NB4 (cell line): ENCODE measurements at regions not wholly inside any gene's neighbourhood (a gene's known extent, or its start where the extent isn't known, plus 50 kb on each side); places are given as distances from the start of the nearest gene placed in this dataset.

Experiments
- CTCF ChIP-seq: IDR thresholded peaks from one replicate; pipeline ENCODE4 v1.5.1; 2012; ENCODE audit warnings: low read depth, low read length
- MYC ChIP-seq: IDR thresholded peaks from 2 replicates; pipeline ENCODE4 v1.6.1; 2011; ENCODE audit warnings: low read depth, low read length
- POLR2A ChIP-seq: IDR thresholded peaks from 2 replicates; pipeline ENCODE4 v1.6.1; 2011; ENCODE audit warnings: mild to moderate bottlenecking; ENCODE audit not compliant: insufficient read length; ENCODE audit errors: extremely low read depth

GRCh38 chr2:150274108-150274507 is 213.4 kb downstream of the RND3 start:
- no peak for TF ChIP-seq CTCF
- TF ChIP-seq POLR2A = no peak
- TF ChIP-seq MYC = no peak
